ENCODE measurements at regions not wholly inside any gene's neighbourhood (a gene's known extent, or its start where the extent isn't known, plus 50 kb on each side); places are given as distances from the start of the nearest gene placed in this dataset.

DNA sequence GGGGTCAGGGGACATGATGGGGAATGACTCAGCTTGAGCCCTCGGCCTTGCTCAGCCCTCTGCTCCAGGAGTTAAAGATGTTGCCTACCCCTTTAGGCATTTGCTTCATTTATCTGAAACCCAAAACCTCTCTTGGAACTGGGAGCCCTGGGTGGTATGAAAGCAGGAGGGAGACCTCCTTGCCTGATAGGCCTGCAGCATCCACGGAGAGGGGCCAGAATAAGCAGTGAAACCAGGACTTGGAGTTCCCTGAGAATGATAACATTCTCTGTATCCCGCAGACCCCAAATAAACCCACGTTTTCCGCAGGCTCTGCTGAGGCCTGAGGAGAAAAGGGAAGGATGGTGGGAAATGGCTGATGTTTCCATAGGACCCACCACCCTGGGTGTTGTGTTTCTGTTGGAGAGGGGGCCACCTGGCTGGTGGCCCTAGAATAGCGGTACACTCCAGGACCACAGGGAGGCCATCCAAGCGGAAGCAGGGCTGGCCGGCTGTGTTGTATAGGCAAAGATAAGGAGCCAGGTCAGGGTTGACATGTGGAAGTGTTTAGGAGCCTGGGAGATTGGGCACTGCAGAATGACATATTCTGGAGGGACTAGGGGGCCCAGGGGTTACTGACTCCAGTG is 77.4 kb downstream of the FOXD2 start:
- no CpG with 5 or more reads among the region's 8 CpGs for WGBS, 2 donors (ENCODE audit: low coverage in 1 of 2)

DNA sequence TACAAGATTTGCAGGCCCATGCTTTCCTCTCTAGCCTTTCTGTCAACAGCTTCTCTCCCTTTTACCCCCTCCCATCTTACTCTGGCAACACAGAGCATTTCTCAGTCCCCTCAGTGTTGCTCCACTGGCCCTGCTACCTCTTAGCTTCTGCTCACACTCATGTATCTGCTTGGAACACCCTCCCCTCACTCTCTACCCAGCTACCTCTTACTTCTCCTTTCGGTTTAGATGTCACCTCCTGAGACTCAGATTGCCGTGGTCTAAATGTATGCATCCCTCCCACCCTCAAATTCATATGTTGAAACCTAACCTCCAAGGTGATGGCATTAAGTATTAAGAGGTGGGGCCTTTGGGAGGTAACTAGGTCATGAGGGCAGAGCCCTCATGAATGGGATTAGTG is 80.1 kb downstream of the FOXD2 start:
- Histone ChIP-seq H3K4me1 (no peaks in the 10 kb centered on the region), H3K4me3 (no peak overlapping the region), H3K27me3 (peaks cover 43% of the 10 kb centered on the region), H3K9me3 (peaks cover 0 to 18% (median 0%) of the 10 kb centered on the region in 3 donors), H3K36me3 (no peaks in the 10 kb centered on the region), H3K27ac (no peak overlapping the region)
- ATAC-seq = no peak
- no peak for TF ChIP-seq POLR2A (IDR thresholded peaks at IDR 0.05)
- no peak for TF ChIP-seq EP300 (IDR thresholded peaks at IDR 0.05)
- no peak for TF ChIP-seq POLR2AphosphoS5 (IDR thresholded peaks at IDR 0.05)
- TF ChIP-seq, protein P1, sequence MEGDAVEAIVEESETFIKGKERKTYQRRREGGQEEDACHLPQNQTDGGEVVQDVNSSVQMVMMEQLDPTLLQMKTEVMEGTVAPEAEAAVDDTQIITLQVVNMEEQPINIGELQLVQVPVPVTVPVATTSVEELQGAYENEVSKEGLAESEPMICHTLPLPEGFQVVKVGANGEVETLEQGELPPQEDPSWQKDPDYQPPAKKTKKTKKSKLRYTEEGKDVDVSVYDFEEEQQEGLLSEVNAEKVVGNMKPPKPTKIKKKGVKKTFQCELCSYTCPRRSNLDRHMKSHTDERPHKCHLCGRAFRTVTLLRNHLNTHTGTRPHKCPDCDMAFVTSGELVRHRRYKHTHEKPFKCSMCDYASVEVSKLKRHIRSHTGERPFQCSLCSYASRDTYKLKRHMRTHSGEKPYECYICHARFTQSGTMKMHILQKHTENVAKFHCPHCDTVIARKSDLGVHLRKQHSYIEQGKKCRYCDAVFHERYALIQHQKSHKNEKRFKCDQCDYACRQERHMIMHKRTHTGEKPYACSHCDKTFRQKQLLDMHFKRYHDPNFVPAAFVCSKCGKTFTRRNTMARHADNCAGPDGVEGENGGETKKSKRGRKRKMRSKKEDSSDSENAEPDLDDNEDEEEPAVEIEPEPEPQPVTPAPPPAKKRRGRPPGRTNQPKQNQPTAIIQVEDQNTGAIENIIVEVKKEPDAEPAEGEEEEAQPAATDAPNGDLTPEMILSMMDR (IDR thresholded peaks at IDR 0.05) = no peak
- 83 to 100% methylated on average over 1 to 2 of the region's 2 CpGs for WGBS, 2 donors (ENCODE audit: low coverage in 1 of 2)

More for the DNA sequence above, 77.4 kb downstream of the FOXD2 start:
- Histone ChIP-seq H3K4me1 (no peaks in the 10 kb centered on the region), H3K9me3 (peaks cover 0 to 19% (median 0%) of the 10 kb centered on the region in 3 donors), H3K27ac (no peak overlapping the region), H3K27me3 (peaks cover 65% of the 10 kb centered on the region), H3K4me3 (no peak overlapping the region), H3K36me3 (no peaks in the 10 kb centered on the region)
- ATAC-seq = no peak
- TF ChIP-seq POLR2AphosphoS5 (IDR thresholded peaks at IDR 0.05) (no peak), EP300 (IDR thresholded peaks at IDR 0.05) (no peak)
- TF ChIP-seq, protein P1 (IDR thresholded peaks at IDR 0.05) = no peak

DNA sequence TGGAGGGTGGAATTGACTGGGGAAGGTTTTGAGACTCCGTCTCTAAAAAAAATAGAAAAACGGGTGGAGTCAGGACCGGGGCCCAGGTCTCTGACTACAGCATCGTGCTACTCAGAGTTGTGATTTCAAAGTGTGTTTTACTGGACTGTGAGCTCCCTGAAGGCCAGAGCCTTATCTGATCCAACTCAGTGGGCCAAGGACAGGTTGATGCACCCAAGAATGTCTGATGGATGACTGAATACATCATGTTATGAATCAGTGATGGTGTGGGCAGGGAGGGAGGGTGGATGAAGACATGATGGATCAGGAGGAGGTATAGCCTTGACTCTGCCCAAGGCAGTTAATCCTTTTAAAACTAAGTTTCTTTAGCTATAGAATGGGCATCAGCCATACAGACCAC is 81.6 kb downstream of the FOXD2 start:
- H3K4me1 ChIP-seq = no peaks in the 10 kb centered on the region
- H3K4me3 ChIP-seq = no peak overlapping the region
- no peak for TF ChIP-seq POLR2A (IDR thresholded peaks at IDR 0.05)
- TF ChIP-seq EP300 (IDR thresholded peaks at IDR 0.05) = no peak
- no peak for TF ChIP-seq POLR2AphosphoS5 (IDR thresholded peaks at IDR 0.05)
- TF ChIP-seq, protein P1 (IDR thresholded peaks at IDR 0.05) = no peak
- peaks cover 0 to 3% (median 0%) of the 10 kb centered on the region in 3 donors for H3K9me3 ChIP-seq
- H3K27me3 ChIP-seq = peaks cover 35% of the 10 kb centered on the region
- WGBS, 2 donors (ENCODE audit: low coverage in 1 of 2) = 80 to 93% methylated on average over 4 of the region's 4 CpGs
- no peaks in the 10 kb centered on the region for H3K36me3 ChIP-seq
- H3K27ac ChIP-seq = no peak overlapping the region
- no peak for ATAC-seq

DNA sequence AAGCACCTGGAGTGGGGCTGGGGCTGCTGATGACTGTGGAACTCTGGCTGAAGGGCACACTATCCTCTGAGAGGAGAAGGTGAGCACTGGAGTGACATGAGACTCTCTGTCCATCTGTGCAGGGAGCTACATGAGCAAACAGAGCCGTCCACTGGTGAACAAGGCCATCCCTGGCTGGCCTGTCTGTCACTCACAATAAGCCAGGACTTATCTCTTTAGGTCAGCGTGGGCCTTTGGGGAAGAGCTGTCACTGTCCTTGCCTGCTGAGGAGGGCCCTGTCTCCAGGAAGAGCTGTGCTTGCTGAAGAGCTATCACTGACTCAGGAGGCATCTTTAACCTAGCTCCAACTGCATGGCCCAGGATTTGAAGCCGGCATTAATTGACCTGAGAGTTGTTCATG is 82.1 kb downstream of the FOXD2 start:
- 100% methylated on average over 1 of the region's 3 CpGs; no CpG with 5 or more reads in 1 of the 2 donors for WGBS, 2 donors (ENCODE audit: low coverage in 1 of 2)
- no peaks in the 10 kb centered on the region for H3K4me1 ChIP-seq
- TF ChIP-seq, protein P1 (IDR thresholded peaks at IDR 0.05) = no peak
- H3K27me3 ChIP-seq = peaks cover 37% of the 10 kb centered on the region
- no peak overlapping the region for H3K4me3 ChIP-seq
- H3K36me3 ChIP-seq = no peaks in the 10 kb centered on the region
- no peak for ATAC-seq
- no peak overlapping the region for H3K27ac ChIP-seq
- no peaks in the 10 kb centered on the region for H3K9me3 ChIP-seq

DNA sequence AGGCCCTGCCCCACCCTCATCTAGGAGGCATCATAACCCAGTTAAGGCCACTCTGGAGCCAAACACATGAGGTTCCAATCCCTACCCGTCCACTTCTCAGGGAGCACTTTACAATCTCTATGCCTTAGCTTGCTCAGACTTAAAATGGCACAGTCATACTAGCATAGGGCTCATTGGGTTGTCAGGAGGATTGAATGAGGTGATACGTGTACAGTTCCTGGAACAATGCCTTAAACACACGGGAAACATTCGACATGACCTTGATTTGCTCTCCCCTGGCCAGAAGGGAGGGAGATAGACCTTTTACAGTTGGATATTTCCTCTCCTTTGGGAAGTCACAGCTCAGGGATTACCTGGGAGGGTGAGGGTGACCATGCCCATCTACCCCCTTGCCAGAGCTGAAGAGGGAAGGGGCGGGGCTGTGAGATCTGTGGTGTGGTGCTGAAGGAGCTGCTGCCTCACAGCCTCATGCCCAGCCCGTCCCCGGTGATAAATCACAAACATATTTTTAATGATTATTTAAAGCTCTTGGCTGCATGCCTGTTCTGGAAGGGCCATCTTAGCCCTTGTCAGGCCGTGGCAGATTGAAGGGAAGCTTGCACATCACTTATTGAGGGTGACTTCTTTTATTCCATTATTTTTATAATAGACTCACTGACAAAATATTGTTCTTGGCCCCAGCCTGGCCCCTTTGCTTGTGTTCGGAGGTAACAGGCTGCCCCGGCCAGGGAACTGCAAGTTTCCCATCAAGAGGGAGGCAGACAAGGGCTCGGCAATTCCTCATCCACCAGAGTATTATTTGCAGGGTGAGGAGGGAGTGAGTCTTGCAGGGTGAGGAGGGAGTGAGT is 83.4 kb downstream of the FOXD2 start:
- 33 to 52% methylated on average over 3 to 8 of the region's 11 CpGs for WGBS, 2 donors (ENCODE audit: low coverage in 1 of 2)
- H3K27ac ChIP-seq = no peak overlapping the region
- H3K9me3 ChIP-seq = no peaks in the 10 kb centered on the region
- H3K4me3 ChIP-seq = no peak overlapping the region
- no peaks in the 10 kb centered on the region for H3K36me3 ChIP-seq
- no peaks in the 10 kb centered on the region for H3K4me1 ChIP-seq
- ATAC-seq = no peak
- TF ChIP-seq, protein P1 (IDR thresholded peaks at IDR 0.05) = no peak
- TF ChIP-seq POLR2AphosphoS5 (IDR thresholded peaks at IDR 0.05) (no peak), EP300 (IDR thresholded peaks at IDR 0.05) (no peak), POLR2A (IDR thresholded peaks at IDR 0.05) (no peak)
- H3K27me3 ChIP-seq = peaks cover 37% of the 10 kb centered on the region

All from gastroesophageal sphincter (tissue), 4 donors.